Fibroblast of villous mesenchyme (primary cell): ENCODE measurements at regions not wholly inside any gene's neighbourhood (a gene's known extent, or its start where the extent isn't known, plus 50 kb on each side); places are given as distances from the start of the nearest gene placed in this dataset.

Experiments
- DNase-seq: peaks from one replicate; pipeline ENCODE4 v3.0.0-alpha.2; 2010; ENCODE audit warnings: low read depth
- H3K4me3 ChIP-seq: 2 replicates; pipeline ENCODE4 v1.5.1; 2011; ENCODE audit warnings: low read depth, mild to moderate bottlenecking, low read length
- TF ChIP-seq, protein P1 (sequence below): IDR thresholded peaks from 2 replicates; pipeline ENCODE4 v1.5.1; 2012; ENCODE audit warnings: low read depth, mild to moderate bottlenecking, low read length; ENCODE audit not compliant: insufficient read depth

DNA sequence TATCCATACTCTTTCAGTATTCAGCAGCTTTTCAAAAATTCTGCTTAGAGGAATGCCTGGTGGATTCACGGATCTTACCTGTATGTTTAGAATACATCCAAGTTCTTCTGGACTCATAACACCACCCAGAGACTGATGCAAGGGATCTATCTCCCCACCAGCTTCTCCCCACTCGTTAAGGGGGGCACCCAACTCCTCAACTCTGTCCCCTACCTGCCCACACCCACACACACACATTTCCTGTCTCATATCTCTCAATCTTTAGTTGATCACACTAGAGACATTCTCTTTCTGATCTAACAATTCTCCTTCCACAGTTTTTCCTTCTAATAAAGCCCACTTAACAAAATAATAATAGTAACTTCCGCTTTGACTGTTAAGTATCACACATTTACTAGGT lies 110.1 kb downstream of the DLEU7 start:
- TF ChIP-seq, protein P1, sequence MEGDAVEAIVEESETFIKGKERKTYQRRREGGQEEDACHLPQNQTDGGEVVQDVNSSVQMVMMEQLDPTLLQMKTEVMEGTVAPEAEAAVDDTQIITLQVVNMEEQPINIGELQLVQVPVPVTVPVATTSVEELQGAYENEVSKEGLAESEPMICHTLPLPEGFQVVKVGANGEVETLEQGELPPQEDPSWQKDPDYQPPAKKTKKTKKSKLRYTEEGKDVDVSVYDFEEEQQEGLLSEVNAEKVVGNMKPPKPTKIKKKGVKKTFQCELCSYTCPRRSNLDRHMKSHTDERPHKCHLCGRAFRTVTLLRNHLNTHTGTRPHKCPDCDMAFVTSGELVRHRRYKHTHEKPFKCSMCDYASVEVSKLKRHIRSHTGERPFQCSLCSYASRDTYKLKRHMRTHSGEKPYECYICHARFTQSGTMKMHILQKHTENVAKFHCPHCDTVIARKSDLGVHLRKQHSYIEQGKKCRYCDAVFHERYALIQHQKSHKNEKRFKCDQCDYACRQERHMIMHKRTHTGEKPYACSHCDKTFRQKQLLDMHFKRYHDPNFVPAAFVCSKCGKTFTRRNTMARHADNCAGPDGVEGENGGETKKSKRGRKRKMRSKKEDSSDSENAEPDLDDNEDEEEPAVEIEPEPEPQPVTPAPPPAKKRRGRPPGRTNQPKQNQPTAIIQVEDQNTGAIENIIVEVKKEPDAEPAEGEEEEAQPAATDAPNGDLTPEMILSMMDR = no peak
- H3K4me3 ChIP-seq = no peak overlapping the region
- no peak for DNase-seq

DNA sequence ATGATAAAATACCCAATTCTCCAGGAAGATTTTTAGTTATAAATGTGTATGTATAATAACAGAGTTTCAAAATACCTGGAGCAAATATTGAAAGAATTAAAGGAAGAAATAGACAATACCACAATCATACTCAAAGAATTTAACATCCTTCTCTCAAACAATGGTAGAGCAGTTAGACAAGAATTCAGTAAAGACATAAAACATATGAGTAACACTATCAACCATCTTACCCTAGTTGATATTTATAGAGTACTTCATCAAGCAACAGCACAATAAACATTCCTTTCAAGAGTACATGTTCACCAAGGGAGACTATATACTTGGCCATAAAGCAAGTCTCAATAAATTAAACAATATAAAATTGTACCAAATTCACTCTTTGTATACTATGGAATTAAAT lies 108.4 kb downstream of the DLEU7 start:
- TF ChIP-seq, protein P1 = no peak
- no peak for DNase-seq

DNA sequence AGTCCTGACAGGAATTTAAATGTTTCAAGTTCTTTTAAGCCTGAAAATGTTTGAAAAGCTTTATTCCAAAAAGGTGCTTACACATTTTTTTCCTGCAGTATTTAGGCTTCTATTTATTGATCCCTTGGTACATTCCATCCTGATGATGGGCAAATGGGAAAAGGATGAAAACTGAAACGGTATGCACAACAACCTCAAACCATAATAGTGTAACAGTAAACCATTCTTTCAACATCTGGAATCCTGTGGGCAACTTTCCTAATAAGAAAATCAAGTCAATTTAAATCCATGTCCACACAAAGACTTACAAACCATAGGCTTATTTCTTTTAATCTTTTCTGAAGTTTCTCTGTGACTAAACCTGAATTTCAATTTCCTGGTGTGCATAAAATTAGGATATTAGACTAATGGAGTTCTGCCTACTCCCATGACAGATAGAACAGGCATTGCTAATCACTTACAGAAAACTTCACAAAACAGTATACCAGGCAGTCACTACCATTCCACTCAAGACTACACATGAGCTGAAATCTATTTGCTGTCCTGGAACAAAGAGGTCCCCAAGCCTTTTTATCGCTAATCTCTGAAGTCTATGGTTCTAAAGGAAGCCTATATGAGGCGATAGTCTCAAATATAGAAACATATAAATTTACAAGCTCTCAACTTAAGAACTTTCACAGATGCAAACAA lies 103.3 kb downstream of the DLEU7 start:
- TF ChIP-seq, protein P1 = no peak
- H3K4me3 ChIP-seq = no peak overlapping the region
- peak; percentile 15 for DNase-seq

More for the DNA sequence above, 108.4 kb downstream of the DLEU7 start:
- H3K4me3 ChIP-seq = no peak overlapping the region

DNA sequence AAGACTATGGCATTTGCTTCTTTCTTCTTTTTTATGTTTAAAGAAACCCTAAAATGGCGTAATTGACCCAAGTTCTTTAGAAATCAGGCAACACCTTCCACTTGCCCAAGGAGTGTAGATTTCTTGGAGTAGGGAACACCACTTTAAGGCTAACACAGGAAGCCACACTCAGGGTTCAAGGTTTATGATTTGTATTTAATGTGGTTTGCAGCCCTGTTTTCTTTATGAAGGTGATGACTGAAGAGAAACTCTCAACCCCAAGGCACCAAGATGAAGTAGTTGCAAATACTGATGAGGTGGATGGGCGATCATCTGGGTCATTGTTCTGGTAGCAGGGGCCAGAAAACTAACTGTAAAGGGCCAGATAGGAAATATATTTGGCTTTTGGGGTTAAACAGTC lies 101.1 kb downstream of the DLEU7 start:
- no peak for DNase-seq
- TF ChIP-seq, protein P1 = no peak
- H3K4me3 ChIP-seq = no peak overlapping the region

DNA sequence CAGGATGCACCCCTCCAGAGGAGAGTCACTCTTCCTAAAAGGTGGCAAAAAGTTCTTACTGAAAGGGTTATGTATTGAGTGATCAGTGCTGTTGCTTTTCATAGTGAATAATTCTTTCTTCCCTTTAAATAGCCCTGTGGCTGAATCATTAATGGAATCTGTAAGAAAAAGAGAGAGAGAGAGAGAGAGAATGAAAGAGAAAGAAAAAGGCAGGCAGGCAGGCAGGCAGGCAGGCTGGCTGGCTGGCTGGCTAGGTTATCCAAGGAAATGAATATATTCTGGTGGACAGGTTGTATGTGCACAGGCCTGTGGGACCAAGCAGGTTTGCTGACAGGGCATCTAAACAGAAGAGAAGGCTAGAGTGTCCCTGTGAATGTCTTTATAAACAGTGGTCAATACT lies 100.5 kb downstream of the DLEU7 start:
- DNase-seq = no peak
- TF ChIP-seq, protein P1 = no peak
- H3K4me3 ChIP-seq = no peak overlapping the region

DNA sequence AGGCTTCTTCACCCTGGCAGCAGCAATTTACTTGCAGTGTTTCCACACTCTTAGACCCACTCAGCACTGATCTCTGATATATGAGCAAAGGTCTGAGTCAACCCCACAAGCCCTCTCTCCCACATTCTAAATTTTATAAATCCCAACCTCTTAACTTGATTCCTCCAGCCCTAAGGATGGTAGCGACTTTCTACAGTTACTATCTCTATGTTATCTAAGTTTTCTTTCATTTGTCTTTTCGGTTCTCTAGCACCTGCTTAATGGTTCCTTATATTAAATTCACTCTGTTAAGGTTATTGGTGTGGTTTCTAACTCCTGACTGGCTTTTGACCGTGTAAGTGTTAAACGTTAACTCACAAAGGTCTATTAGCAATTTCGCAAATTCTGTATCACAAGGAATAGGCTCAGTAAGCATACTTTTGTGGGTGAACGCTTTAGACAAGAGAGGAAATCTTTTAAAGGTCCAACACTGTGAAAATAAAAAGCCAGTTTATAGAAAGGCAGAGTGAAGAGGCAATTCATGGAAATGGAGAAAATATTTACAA lies 99.3 kb downstream of the DLEU7 start:
- TF ChIP-seq, protein P1 = no peak
- no peak for DNase-seq
- H3K4me3 ChIP-seq = no peak overlapping the region

DNA sequence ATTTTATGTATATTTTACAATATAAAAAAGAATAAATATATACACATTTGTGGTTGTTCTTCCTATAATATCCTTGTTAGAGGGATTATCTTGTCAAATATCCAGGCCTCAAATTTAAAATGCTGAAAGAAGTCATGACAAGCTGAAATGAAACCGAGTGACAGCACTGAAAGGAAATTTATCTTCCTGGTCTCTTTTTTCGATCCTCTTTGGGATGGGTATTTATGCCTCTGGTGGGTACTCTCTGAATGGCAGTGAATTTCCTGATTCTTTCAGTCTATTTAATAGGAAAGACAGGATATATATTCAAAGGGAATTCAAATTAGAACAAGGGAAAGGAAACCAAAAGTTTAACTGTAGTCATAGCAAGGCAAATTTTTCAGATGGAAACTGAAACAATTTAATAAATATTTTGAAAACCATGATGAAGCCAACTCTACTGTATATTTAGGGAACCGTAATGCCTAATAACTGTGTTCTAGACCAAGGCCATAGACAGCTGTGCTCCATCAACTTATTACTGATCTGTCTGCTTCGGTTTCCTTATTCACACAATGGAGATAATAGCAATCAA lies 97.9 kb downstream of the DLEU7 start:
- H3K4me3 ChIP-seq = no peak overlapping the region
- DNase-seq = no peak
- TF ChIP-seq, protein P1 = no peak
